Astrocyte (in vitro differentiated cells and primary cell): ENCODE measurements at regions not wholly inside any gene's neighbourhood (a gene's known extent, or its start where the extent isn't known, plus 50 kb on each side); places are given as distances from the start of the nearest gene placed in this dataset.

Experiments used
- DNase-seq: peaks from one replicate; pipeline ENCODE4 v3.0.0-alpha.2; 2010; ENCODE audit warnings: low read depth
- FAIRE-seq: peaks from 2 replicates; lab custom pipeline; 2011; peaks lifted over from hg19 to GRCh38; lab: Jason Lieb, UNC
- H2AFZ ChIP-seq: 2 replicates; pipeline ENCODE4 v1.6.0; 2012; ENCODE audit warnings: low read depth, low read length, inconsistent platforms
- H3K27ac ChIP-seq: 2 replicates; pipeline ENCODE4 v1.5.1; 2011; ENCODE audit warnings: low read depth, low read length, inconsistent platforms
- H3K27me3 ChIP-seq: 2 replicates; pipeline ENCODE4 v1.6.0; 2011; ENCODE audit warnings: low read length, inconsistent platforms; ENCODE audit not compliant: insufficient read depth
- H3K36me3 ChIP-seq: 2 replicates; pipeline ENCODE4 v1.5.1; 2011; ENCODE audit warnings: low read length, inconsistent platforms; ENCODE audit not compliant: insufficient read depth
- H3K4me1 ChIP-seq: 2 replicates; pipeline ENCODE4 v1.5.1; 2011; ENCODE audit warnings: low read length, inconsistent platforms; ENCODE audit not compliant: insufficient read depth
- H3K4me2 ChIP-seq: 2 replicates; pipeline ENCODE4 v1.6.0; 2012; ENCODE audit warnings: low read length, inconsistent platforms
- H3K4me3 ChIP-seq: 2 replicates; pipeline ENCODE4 v1.5.1; 2011; ENCODE audit warnings: low read depth, mild to moderate bottlenecking, low read length, inconsistent platforms; ENCODE audit not compliant: insufficient read depth
- H3K79me2 ChIP-seq: 2 replicates; pipeline ENCODE4 v1.6.0; 2012; ENCODE audit warnings: mild to moderate bottlenecking, low read length, inconsistent platforms; ENCODE audit not compliant: insufficient read depth
- H3K9ac ChIP-seq: 2 replicates; pipeline ENCODE4 v1.6.0; 2012; ENCODE audit warnings: mild to moderate bottlenecking, low read length, inconsistent platforms
- H3K9me3 ChIP-seq: 2 replicates; pipeline ENCODE4 v1.5.1; 2012; ENCODE audit warnings: low read depth, mild to moderate bottlenecking, low read length, inconsistent platforms; ENCODE audit not compliant: insufficient read depth
- H4K20me1 ChIP-seq: 2 replicates; pipeline ENCODE4 v1.6.0; 2012; ENCODE audit warnings: low read length, inconsistent platforms; ENCODE audit not compliant: insufficient read depth
- H3K27ac Mint-ChIP-seq: one replicate; pipeline ENCODE4 v1.8.0; 2021; ENCODE audit warnings: mild to moderate bottlenecking, mixed read lengths; ENCODE audit not compliant: unreplicated experiment
- H3K27me3 Mint-ChIP-seq: one replicate; pipeline ENCODE4 v1.8.0; 2021; ENCODE audit warnings: low read depth, mixed read lengths; ENCODE audit not compliant: unreplicated experiment
- H3K36me3 Mint-ChIP-seq: one replicate; pipeline ENCODE4 v1.8.0; 2021; ENCODE audit warnings: low read depth, mixed read lengths; ENCODE audit not compliant: unreplicated experiment
- H3K4me1 Mint-ChIP-seq: one replicate; pipeline ENCODE4 v1.8.0; 2021; ENCODE audit warnings: low read depth, mixed read lengths; ENCODE audit not compliant: unreplicated experiment
- H3K4me3 Mint-ChIP-seq: one replicate; pipeline ENCODE4 v1.8.0; 2021; ENCODE audit warnings: mild to moderate bottlenecking, moderate library complexity, mixed read lengths; ENCODE audit not compliant: unreplicated experiment
- H3K9me3 Mint-ChIP-seq: one replicate; pipeline ENCODE4 v1.8.0; 2021; ENCODE audit warnings: mild to moderate bottlenecking, mixed read lengths; ENCODE audit not compliant: unreplicated experiment
- EZH2 ChIP-seq: IDR thresholded peaks from 2 replicates; pipeline ENCODE4 v1.6.1; 2012; ENCODE audit warnings: mild to moderate bottlenecking, low read length, inconsistent platforms; ENCODE audit not compliant: insufficient read depth
- TF ChIP-seq, protein P1 (sequence below): IDR thresholded peaks from 2 replicates; pipeline ENCODE4 v1.5.1; 2011; ENCODE audit warnings: low read depth, mild to moderate bottlenecking, inconsistent platforms, low read length, moderate library complexity; ENCODE audit not compliant: insufficient read depth

DNA sequence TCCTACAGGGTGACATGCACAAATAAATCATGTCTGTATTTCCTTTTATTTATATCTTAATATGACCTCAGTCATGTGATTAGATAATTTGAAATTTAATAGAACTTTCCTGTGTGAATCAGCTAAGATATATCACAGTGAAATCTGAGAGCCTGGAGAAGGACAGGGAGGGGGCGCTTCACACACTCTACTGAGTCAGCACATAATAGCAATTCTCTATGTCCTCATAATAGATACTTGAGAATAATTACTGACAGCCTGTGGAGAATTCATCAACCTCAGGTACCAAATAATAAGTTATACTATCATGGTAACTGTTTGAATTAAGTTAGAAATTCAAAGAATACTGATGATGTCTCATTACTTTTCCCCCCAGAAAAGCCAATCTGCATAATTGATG is 98.0 kb upstream of the SLC10A2 start:
- DNase-seq (no peak), FAIRE-seq (no peak)
- Mint-ChIP-seq H3K36me3 (no peaks in the 10 kb centered on the region), H3K27me3 (no peaks in the 10 kb centered on the region), H3K9me3 (peaks cover 2% of the 10 kb centered on the region), H3K4me1 (no peaks in the 10 kb centered on the region), H3K27ac (no peak overlapping the region), H3K4me3 (no peak overlapping the region)
- Histone ChIP-seq H3K9me3 (no peaks in the 10 kb centered on the region), H3K27me3 (no peaks in the 10 kb centered on the region), H3K36me3 (no peaks in the 10 kb centered on the region), H3K4me3 (no peak overlapping the region), H2AFZ (no peak overlapping the region), H3K79me2 (no peaks in the 10 kb centered on the region), H3K27ac (no peak overlapping the region), H3K4me2 (no peak overlapping the region), H3K9ac (no peak overlapping the region), H3K4me1 (no peaks in the 10 kb centered on the region), H4K20me1 (no peaks in the 10 kb centered on the region)
- no peak for TF ChIP-seq EZH2
- TF ChIP-seq, protein P1, sequence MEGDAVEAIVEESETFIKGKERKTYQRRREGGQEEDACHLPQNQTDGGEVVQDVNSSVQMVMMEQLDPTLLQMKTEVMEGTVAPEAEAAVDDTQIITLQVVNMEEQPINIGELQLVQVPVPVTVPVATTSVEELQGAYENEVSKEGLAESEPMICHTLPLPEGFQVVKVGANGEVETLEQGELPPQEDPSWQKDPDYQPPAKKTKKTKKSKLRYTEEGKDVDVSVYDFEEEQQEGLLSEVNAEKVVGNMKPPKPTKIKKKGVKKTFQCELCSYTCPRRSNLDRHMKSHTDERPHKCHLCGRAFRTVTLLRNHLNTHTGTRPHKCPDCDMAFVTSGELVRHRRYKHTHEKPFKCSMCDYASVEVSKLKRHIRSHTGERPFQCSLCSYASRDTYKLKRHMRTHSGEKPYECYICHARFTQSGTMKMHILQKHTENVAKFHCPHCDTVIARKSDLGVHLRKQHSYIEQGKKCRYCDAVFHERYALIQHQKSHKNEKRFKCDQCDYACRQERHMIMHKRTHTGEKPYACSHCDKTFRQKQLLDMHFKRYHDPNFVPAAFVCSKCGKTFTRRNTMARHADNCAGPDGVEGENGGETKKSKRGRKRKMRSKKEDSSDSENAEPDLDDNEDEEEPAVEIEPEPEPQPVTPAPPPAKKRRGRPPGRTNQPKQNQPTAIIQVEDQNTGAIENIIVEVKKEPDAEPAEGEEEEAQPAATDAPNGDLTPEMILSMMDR = no peak

DNA sequence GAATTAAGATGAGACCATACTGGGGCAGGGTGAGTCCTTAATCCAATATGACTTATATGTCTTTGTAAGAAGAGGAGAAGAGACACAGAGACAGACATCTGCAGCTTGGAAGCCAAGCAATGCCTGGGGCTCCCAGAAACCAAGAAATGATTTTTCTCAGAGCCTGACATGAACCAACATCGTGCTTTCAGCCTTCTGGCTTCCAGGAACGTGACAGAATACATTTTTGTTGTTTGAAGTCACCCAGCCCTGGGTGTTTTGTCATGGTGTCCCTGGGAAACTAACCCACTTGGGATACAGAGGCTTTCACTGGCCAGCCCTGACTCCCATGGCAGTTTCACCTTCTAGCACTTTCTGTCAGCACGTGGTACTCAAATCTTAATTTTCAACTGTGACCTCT is 95.3 kb upstream of the SLC10A2 start:
- Mint-ChIP-seq H3K27me3 (peaks cover 3% of the 10 kb centered on the region), H3K36me3 (no peaks in the 10 kb centered on the region), H3K9me3 (no peaks in the 10 kb centered on the region), H3K4me1 (peaks cover 5% of the 10 kb centered on the region), H3K4me3 (no peak overlapping the region), H3K27ac (peak overlapping the region; percentile 19)
- Histone ChIP-seq H3K36me3 (no peaks in the 10 kb centered on the region), H3K4me1 (no peaks in the 10 kb centered on the region), H3K27me3 (no peaks in the 10 kb centered on the region), H3K79me2 (no peaks in the 10 kb centered on the region), H3K4me2 (no peak overlapping the region), H3K9ac (no peak overlapping the region), H4K20me1 (no peaks in the 10 kb centered on the region), H3K4me3 (no peak overlapping the region), H2AFZ (no peak overlapping the region), H3K27ac (no peak overlapping the region), H3K9me3 (no peaks in the 10 kb centered on the region)
- FAIRE-seq = no peak
- DNase-seq = no peak
- TF ChIP-seq EZH2 = no peak
- TF ChIP-seq, protein P1 = no peak

DNA sequence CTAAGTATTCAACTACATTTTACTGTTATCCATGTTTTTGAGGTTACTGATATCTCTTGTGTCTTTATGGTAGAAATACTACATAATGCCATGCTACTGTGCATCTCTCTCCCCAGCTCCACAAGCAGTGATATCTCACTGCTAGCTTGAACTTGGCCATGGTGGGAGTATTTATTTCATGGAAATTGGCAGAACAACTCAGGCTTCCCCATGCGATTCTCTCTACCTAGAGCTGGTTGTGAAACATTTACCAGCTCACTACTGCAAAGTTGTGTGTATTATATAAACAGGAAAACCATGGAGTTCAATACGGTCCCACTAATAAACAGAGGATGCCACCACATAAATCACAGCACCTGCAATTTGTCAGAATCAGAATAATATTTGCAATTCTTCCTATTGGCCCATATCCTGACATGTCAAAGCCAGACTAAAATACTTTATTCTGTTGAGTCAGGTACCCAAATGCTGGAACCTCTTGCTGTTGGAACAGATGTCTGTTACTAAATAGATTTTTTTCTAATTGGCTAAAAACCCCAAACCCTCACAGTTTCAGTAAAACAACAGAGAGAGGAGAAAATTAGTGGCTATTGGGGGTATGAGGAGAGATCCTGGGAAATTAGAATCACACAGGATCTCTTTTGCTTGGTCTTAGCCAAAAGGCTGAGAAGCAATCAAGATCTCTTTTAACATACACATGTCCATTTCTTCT is 91.4 kb upstream of the SLC10A2 start:
- DNase-seq = no peak
- Mint-ChIP-seq H3K4me1 (peaks cover 5% of the 10 kb centered on the region), H3K9me3 (no peaks in the 10 kb centered on the region), H3K27ac (no peak overlapping the region), H3K4me3 (no peak overlapping the region), H3K36me3 (no peaks in the 10 kb centered on the region), H3K27me3 (peaks cover 3% of the 10 kb centered on the region)
- Histone ChIP-seq H3K27ac (no peak overlapping the region), H4K20me1 (no peaks in the 10 kb centered on the region), H3K4me1 (no peaks in the 10 kb centered on the region), H3K27me3 (no peaks in the 10 kb centered on the region), H3K36me3 (no peaks in the 10 kb centered on the region), H2AFZ (no peak overlapping the region), H3K9ac (no peak overlapping the region), H3K4me2 (no peak overlapping the region), H3K9me3 (no peaks in the 10 kb centered on the region), H3K79me2 (no peaks in the 10 kb centered on the region), H3K4me3 (no peak overlapping the region)
- TF ChIP-seq, protein P1 = no peak
- no peak for FAIRE-seq
